K562 (cell line): ENCODE measurements at regions not wholly inside any gene's neighbourhood (a gene's known extent, or its start where the extent isn't known, plus 50 kb on each side); places are given as distances from the start of the nearest gene placed in this dataset.

Experiments used
- ATAC-seq: fragments of 200-7000 bp; cut with Tn5 transposase; 3 replicates; pipeline ENCODE4 v1.9.1; 2020; ENCODE audit warnings: moderate library complexity
- BruUV-seq: library from RNA; stranded (reverse); fragments of 400-500 nt; replicated peaks from 2 replicates; lab custom pipeline; 2021; lab: Mats Ljungman, UMichigan
- CTCF ChIA-PET: fragments of 300-600 bp; formaldehyde crosslinking; extraction: SDS; loops from one replicate; lab custom pipeline; 2021; ENCODE audit warnings: low intra/inter-chr PET ratio; lab: Yijun Ruan, JAX
- POLR2A ChIA-PET: fragments of 300-600, 350-650 bp; sonication (Branson Sonifier 250); formaldehyde crosslinking; extraction: SDS; loops from one replicate; lab custom pipeline; 2021; ENCODE audit warnings: antibody characterized with exemption, inconsistent platforms; lab: Yijun Ruan, JAX
- DNase-seq, 4 experiments: peaks; one replicate each; pipeline versions ENCODE4 v3.0.0 to v3.0.0-alpha.2; 2011 to 2018; ENCODE audit warnings: low spot score in 3 of 4, mixed read lengths in 3 of 4; ENCODE audit errors: extremely low read depth in 1 of 4
- FAIRE-seq: peaks from 2 replicates; lab custom pipeline; 2011; peaks lifted over from hg19 to GRCh38; lab: Jason Lieb, UNC
- H2AFZ ChIP-seq: 2 replicates; pipeline ENCODE4 v1.6.0; 2011; ENCODE audit warnings: low read depth, low read length, control low read depth, inconsistent platforms
- H3K27ac ChIP-seq: fragments of 200-600 bp; 3 replicates; pipeline ENCODE4 v1.8.0; 2011; ENCODE audit warnings: low read depth, mild to moderate bottlenecking, control low read depth, inconsistent platforms, low read length, moderate library complexity, mixed read lengths; ENCODE audit errors: extremely low read depth
- H3K27me3 ChIP-seq, 2 experiments: fragments of 300-600 bp in 1 of 2; 2 replicates in 1 of 2; 3 replicates in 1 of 2; pipeline versions ENCODE4 v1.6.0 to v1.8.0; 2011; ENCODE audit warnings: inconsistent platforms in 2 of 2, low read length in 2 of 2, mild to moderate bottlenecking in 1 of 2, mixed read lengths in 1 of 2, moderate library complexity in 1 of 2; ENCODE audit not compliant: control insufficient read depth in 2 of 2, insufficient read depth in 2 of 2
- H3K36me3 ChIP-seq: fragments of 300-600 bp; 3 replicates; pipeline ENCODE4 v1.8.0; 2011; ENCODE audit warnings: mild to moderate bottlenecking, low read length, inconsistent platforms; ENCODE audit not compliant: control insufficient read depth, insufficient read depth
- H3K4me1 ChIP-seq, 2 experiments: fragments of 200-600 bp in 1 of 2; replicated peaks in 1 of 2; 2 replicates in 1 of 2; 3 replicates in 1 of 2; pipeline versions ENCODE4 v1.5.1 to v1.8.0; 2011; ENCODE audit warnings: inconsistent platforms in 2 of 2, low read length in 2 of 2, mild to moderate bottlenecking in 1 of 2, mixed read lengths in 1 of 2, moderate library complexity in 1 of 2; ENCODE audit not compliant: control insufficient read depth in 2 of 2, insufficient read depth in 2 of 2
- H3K4me2 ChIP-seq: 2 replicates; pipeline ENCODE4 v1.6.1; 2011; ENCODE audit warnings: low read length, control low read depth, inconsistent platforms, mixed read lengths; ENCODE audit not compliant: insufficient read depth
- H3K4me3 ChIP-seq: fragments of 200-600 bp; sonication (generic), shearing (Covaris generic); 2 replicates; pipeline ENCODE4 v1.5.1; 2016; ENCODE audit warnings: control low read depth, inconsistent platforms
- H3K79me2 ChIP-seq: fragments of 200-600 bp; 3 replicates; pipeline ENCODE4 v1.8.0; 2011; ENCODE audit warnings: low read length, inconsistent platforms; ENCODE audit not compliant: control insufficient read depth, insufficient read depth
- H3K9ac ChIP-seq, 2 experiments: 2 replicates each; pipeline versions ENCODE4 v1.6.0 to v1.6.1; 2011; ENCODE audit warnings: low read depth in 2 of 2, low read length in 2 of 2, control low read depth in 1 of 2, inconsistent platforms in 1 of 2, mild to moderate bottlenecking in 1 of 2, mixed read lengths in 1 of 2; ENCODE audit not compliant: insufficient read depth in 1 of 2
- H3K9me1 ChIP-seq: one replicate; pipeline ENCODE4 v1.6.0; 2011; ENCODE audit warnings: inconsistent platforms, mild to moderate bottlenecking, low read length, moderate library complexity; ENCODE audit not compliant: control insufficient read depth, insufficient read depth
- H3K9me3 ChIP-seq: replicated peaks from 2 replicates; pipeline ENCODE4 v1.5.1; 2011; ENCODE audit warnings: low read depth, low read length, inconsistent platforms; ENCODE audit not compliant: control insufficient read depth, insufficient read depth
- H4K20me1 ChIP-seq: replicated peaks from 2 replicates; pipeline ENCODE4 v1.6.1; 2011; ENCODE audit warnings: low read length, inconsistent platforms, mixed read lengths; ENCODE audit not compliant: control insufficient read depth, insufficient read depth
- DMBX1 ChIP-seq: fragments of 250-450 bp; sonication (Bioruptor Pico); IDR thresholded peaks from 2 replicates; pipeline ENCODE4 v1.8.0; 2022; ENCODE audit warnings: inconsistent platforms, mild to moderate bottlenecking, moderate library complexity, borderline replicate concordance
- GATA2 ChIP-seq: sonication (generic); formaldehyde crosslinking; IDR thresholded peaks from 2 replicates; pipeline ENCODE4 v1.4.0; 2020; ENCODE audit warnings: mild to moderate bottlenecking, missing genetic modification reagents
- HDAC8 ChIP-seq: fragments of 450-650 bp; IDR thresholded peaks from 2 replicates; pipeline ENCODE4 v1.6.1; 2016; ENCODE audit warnings: mild to moderate bottlenecking, missing genetic modification characterization, moderate library complexity, missing compliant biosample characterization
- HNRNPL ChIP-seq: fragments of 200-400 bp; formaldehyde crosslinking; IDR thresholded peaks from 2 replicates; pipeline ENCODE4 v1.6.1; 2017; ENCODE audit warnings: low read depth, mild to moderate bottlenecking, low read length
- KDM5B ChIP-seq: fragments of 200-600 bp; sonication (generic); IDR thresholded peaks from 2 replicates; pipeline ENCODE4 v1.6.1; 2012; ENCODE audit warnings: low read depth, mild to moderate bottlenecking, moderate library complexity, low read length, control low read depth, inconsistent platforms; ENCODE audit not compliant: insufficient replicate concordance
- NCOA2 ChIP-seq, 2 experiments: fragments of 450-650 bp; IDR thresholded peaks; 2 replicates each; pipeline ENCODE4 v1.6.1; 2018; ENCODE audit warnings: mild to moderate bottlenecking in 2 of 2, moderate library complexity in 1 of 2; ENCODE audit not compliant: partially characterized antibody in 2 of 2
- PCBP2 ChIP-seq: fragments of 200-400 bp; formaldehyde crosslinking; IDR thresholded peaks from 2 replicates; pipeline ENCODE4 v1.6.1; 2018; ENCODE audit warnings: low read length, low read depth, mild to moderate bottlenecking, moderate library complexity; ENCODE audit not compliant: poor library complexity, severe bottlenecking
- PTTG1 ChIP-seq: fragments of 450-650 bp; IDR thresholded peaks from 2 replicates; pipeline ENCODE4 v1.6.1; 2016; ENCODE audit warnings: low read depth, mild to moderate bottlenecking, missing genetic modification characterization, missing compliant biosample characterization
- STAG1 ChIP-seq: sonication (generic); formaldehyde crosslinking; IDR thresholded peaks from 2 replicates; pipeline ENCODE4 v1.5.0; 2020; ENCODE audit warnings: missing genetic modification reagents, borderline replicate concordance
- TRIM24 ChIP-seq, 2 experiments: fragments of 450-650 bp; IDR thresholded peaks; 2 replicates each; pipeline ENCODE4 v1.6.1; 2016
- ZBTB11 ChIP-seq, 3 experiments: fragments of 200-800 bp in 1 of 3; fragments of 250-450 bp in 1 of 3; fragments of 450-650 bp in 1 of 3; sonication (Bioruptor Pico) in 1 of 3; sonication (Bioruptor generic) in 1 of 3; formaldehyde crosslinking in 1 of 3; IDR thresholded peaks; 2 replicates each; pipeline versions ENCODE4 v1.6.1 to v1.8.0; 2016 to 2022; ENCODE audit warnings: mild to moderate bottlenecking in 2 of 3, missing genetic modification characterization in 2 of 3, missing compliant biosample characterization in 1 of 3, moderate library complexity in 1 of 3
- ZNF165 ChIP-seq: fragments of 250-450 bp; sonication (Bioruptor Pico); IDR thresholded peaks from 2 replicates; pipeline ENCODE4 v1.4.0; 2020; ENCODE audit warnings: borderline replicate concordance
- WGBS: fragments of 100-300 bp; shearing (Covaris generic); methylation state at CpG from one replicate; pipeline ENCODE4 v1.1.6; 2016; ENCODE audit warnings: low coverage, mixed read lengths; ENCODE audit not compliant: insufficient coverage; ENCODE audit errors: missing lambda C conversion rate; 5-methylcytosine and 5-hydroxymethylcytosine counted together
- in situ Hi-C: fragments of 300-500 bp; cut with MboI; formaldehyde crosslinking; loops from 4 replicates; pipeline ENCODE4 v1.15.0; 2018; ENCODE audit warnings: inconsistent platforms, mixed read lengths
- intact Hi-C: fragments of 100-400 bp; cut with micrococcal nuclease; formaldehyde crosslinking; loops from 2 replicates; pipeline ENCODE4 v1.14.2; 2022
- TF ChIP-seq, protein P1 (sequence below), 2 experiments: fragments of 450-650 bp in 1 of 2; IDR thresholded peaks; 2 replicates each; pipeline ENCODE4 v1.6.1; 2011 to 2017; ENCODE audit warnings: low read depth in 2 of 2, antibody characterized with exemption in 1 of 2, borderline replicate concordance in 1 of 2, low read length in 1 of 2, mild to moderate bottlenecking in 1 of 2, mixed read lengths in 1 of 2; ENCODE audit not compliant: control insufficient read depth in 1 of 2

GRCh38 chr1:175262621-175263020 is 70.0 kb upstream of the KIAA0040 start:
- no peaks in the 10 kb centered on the region for H4K20me1 ChIP-seq
- intact Hi-C loops: no loop called here
- POLR2A ChIA-PET: no interaction called here
- in situ Hi-C loops: no loop called here
- DNase-seq (no peak), ATAC-seq (no peak), FAIRE-seq (no peak)
- BruUV-seq: no TSS peak
- CTCF ChIA-PET: no interaction called here
- H3K79me2 ChIP-seq: no peaks in the 10 kb centered on the region
- H2AFZ ChIP-seq: no peak overlapping the region
- no peaks in the 10 kb centered on the region for H3K36me3 ChIP-seq
- no peaks in the 10 kb centered on the region for H3K4me1 ChIP-seq
- no peaks in the 10 kb centered on the region for H3K9me1 ChIP-seq
- H3K4me3 ChIP-seq: no peak overlapping the region
- no peak overlapping the region for H3K4me2 ChIP-seq
- WGBS: 0% methylated on average over 1 of the region's 1 CpG
- H3K27ac ChIP-seq: no peak overlapping the region
- no peaks in the 10 kb centered on the region for H3K9me3 ChIP-seq
- no peak overlapping the region for H3K9ac ChIP-seq
- no peaks in the 10 kb centered on the region for H3K27me3 ChIP-seq
- no peak for TF ChIP-seq PCBP2
- no peak for TF ChIP-seq ZNF165 (CRISPR knock-in tag)
- TF ChIP-seq PTTG1: no peak
- no peak for TF ChIP-seq DMBX1
- TF ChIP-seq, protein P1, sequence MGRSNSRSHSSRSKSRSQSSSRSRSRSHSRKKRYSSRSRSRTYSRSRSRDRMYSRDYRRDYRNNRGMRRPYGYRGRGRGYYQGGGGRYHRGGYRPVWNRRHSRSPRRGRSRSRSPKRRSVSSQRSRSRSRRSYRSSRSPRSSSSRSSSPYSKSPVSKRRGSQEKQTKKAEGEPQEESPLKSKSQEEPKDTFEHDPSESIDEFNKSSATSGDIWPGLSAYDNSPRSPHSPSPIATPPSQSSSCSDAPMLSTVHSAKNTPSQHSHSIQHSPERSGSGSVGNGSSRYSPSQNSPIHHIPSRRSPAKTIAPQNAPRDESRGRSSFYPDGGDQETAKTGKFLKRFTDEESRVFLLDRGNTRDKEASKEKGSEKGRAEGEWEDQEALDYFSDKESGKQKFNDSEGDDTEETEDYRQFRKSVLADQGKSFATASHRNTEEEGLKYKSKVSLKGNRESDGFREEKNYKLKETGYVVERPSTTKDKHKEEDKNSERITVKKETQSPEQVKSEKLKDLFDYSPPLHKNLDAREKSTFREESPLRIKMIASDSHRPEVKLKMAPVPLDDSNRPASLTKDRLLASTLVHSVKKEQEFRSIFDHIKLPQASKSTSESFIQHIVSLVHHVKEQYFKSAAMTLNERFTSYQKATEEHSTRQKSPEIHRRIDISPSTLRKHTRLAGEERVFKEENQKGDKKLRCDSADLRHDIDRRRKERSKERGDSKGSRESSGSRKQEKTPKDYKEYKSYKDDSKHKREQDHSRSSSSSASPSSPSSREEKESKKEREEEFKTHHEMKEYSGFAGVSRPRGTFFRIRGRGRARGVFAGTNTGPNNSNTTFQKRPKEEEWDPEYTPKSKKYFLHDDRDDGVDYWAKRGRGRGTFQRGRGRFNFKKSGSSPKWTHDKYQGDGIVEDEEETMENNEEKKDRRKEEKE (IDR thresholded peaks at IDR 0.05; ENCODE audit: borderline replicate concordance in 1 of 2, control insufficient read depth in 1 of 2, low read depth in 2 of 2, low read length in 1 of 2): no peak
- no peak for TF ChIP-seq NCOA2 (IDR thresholded peaks at IDR 0.05; ENCODE audit: partially characterized antibody in 2 of 2)
- no peak for TF ChIP-seq STAG1 (CRISPR knock-in tag)
- TF ChIP-seq KDM5B: no peak
- TF ChIP-seq GATA2 (CRISPR knock-in tag): no peak
- TF ChIP-seq HDAC8 (tag): no peak
- no peak for TF ChIP-seq HNRNPL
- TF ChIP-seq TRIM24 (IDR thresholded peaks at IDR 0.05): no peak
- TF ChIP-seq ZBTB11 (CRISPR knock-in tag; IDR thresholded peaks at IDR 0.05): no peak
